ENCODE measurements at regions not wholly inside any gene's neighbourhood (a gene's known extent, or its start where the extent isn't known, plus 50 kb on each side); places are given as distances from the start of the nearest gene placed in this dataset.

DNA sequence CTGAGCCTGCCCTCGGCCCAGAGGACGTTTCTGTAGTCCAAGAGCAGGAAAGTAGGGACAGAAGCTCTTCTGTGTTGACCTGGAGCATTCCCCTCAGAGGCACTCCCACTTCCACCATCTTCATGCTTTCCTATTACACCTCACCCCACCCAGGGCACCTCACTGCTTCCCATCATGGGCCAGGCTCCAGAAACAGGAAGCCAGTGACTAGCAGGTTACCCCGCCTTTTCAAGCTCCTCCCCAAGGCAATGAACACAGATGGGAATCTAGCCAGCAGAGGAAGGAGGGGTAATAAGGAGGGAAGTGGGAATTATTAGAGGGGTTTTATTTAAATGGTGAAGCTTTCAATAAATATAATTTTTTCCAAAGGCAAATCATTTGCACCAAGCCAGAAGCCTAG lies 308.8 kb upstream of the MGAT5 start:
- Mint-ChIP-seq H3K36me3 (no peaks in the 10 kb centered on the region), H3K27ac (no peak overlapping the region), H3K4me1 (no peaks in the 10 kb centered on the region), H3K9me3 (no peaks in the 10 kb centered on the region), H3K4me3 (no peak overlapping the region), H3K27me3 (peaks cover 1 to 24% (median 12%) of the 10 kb centered on the region in 5 donors)
- ATAC-seq (no peak), DNase-seq (no peak)
- POLR2A ChIA-PET, result no interaction called here

DNA sequence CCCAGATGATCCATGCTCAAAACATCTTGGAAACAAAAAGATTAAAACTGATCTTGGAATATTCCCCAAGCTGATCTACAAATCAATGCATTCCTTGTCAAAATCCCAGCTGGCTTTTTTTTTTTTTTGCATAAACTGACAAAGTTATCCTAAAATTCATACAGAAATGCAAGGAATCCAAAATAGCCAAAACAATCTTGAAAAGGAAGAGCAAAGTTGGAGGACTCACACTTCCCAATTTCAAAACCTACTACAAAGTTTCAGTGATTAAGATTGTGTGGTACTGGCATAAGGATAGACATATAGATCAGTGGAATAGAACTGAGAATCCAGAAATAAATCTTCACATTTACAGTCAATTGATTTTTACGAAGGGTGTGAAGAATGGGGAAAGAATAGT lies 306.8 kb upstream of the MGAT5 start:
- peaks cover 0 to 6% (median 0%) of the 10 kb centered on the region in 4 donors for H3K4me1 Mint-ChIP-seq
- no peaks in the 10 kb centered on the region for H3K9me3 Mint-ChIP-seq
- peaks cover under 1 to 24% (median 10%) of the 10 kb centered on the region in 5 donors for H3K27me3 Mint-ChIP-seq
- H3K36me3 Mint-ChIP-seq, result no peaks in the 10 kb centered on the region
- no peak overlapping the region for H3K27ac Mint-ChIP-seq
- H3K4me3 Mint-ChIP-seq, result no peak overlapping the region
- DNase-seq (no peak), ATAC-seq (no peak)
- POLR2A ChIA-PET, result no interaction called here

DNA sequence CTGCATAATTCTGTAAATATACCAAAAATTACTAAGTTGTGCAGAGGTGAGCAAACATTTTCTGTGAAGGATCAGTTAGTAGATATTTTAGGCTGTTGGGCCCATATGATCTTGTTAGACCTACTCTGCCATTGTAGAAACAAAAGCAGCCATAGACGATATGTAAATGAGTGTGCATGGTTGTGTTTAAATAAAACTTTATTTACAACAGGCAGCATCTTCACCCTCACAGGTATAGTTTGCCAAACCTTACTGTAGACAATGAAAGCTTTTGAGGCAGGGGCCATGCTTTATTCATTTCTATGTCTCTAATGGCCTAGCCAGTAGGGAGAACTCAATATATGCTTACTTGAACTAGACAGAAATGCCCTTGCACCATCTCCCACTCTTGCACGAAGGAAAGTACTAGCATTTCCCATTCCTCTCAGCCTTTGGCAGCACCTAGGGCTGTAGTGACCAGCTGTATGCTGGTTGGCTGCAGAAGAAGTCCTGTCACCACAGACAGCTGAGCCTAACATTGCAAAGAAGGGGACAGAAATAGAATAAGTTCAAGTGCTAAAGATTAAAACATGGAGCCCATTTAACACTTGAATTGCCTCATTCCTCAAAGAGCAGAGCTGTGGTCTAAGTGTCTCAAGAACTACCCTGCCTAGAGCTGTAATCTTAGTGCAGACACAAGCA lies 305.1 kb upstream of the MGAT5 start:
- peaks cover 0 to 15% (median 0%) of the 10 kb centered on the region in 4 donors for H3K4me1 Mint-ChIP-seq

DNA sequence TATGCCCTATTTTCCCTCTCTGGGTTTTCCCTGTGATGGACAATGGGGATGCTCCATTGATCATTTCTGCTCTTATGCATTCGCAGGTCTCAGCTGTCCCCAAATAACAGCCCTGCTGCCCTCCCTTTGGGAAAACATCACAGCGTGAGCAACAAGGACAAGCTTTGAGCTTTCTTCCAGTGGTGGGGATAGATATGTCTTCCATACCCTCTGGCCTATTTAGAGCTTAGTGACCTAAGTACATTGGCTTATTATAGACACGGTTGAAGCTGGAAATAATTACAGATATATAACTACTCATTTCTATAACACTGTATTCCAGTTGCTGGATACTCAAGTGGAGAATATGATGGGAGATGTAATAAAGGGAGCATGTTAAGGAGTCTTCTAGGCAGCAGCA lies 304.3 kb upstream of the MGAT5 start:
- Mint-ChIP-seq H3K9me3 (no peaks in the 10 kb centered on the region), H3K27me3 (peaks cover under 1 to 9% (median 6%) of the 10 kb centered on the region in 5 donors), H3K4me1 (peaks cover 0 to 21% (median 0%) of the 10 kb centered on the region in 4 donors), H3K27ac (no peak overlapping the region), H3K4me3 (no peak overlapping the region), H3K36me3 (no peaks in the 10 kb centered on the region)
- POLR2A ChIA-PET, result no interaction called here
- no peak for ATAC-seq
- DNase-seq, result no peak

More for the DNA sequence above, 305.1 kb upstream of the MGAT5 start:
- DNase-seq (no peak), ATAC-seq (no peak)
- Mint-ChIP-seq H3K36me3 (no peaks in the 10 kb centered on the region), H3K4me3 (no peak overlapping the region), H3K27me3 (peaks cover 0 to 10% (median 9%) of the 10 kb centered on the region in 5 donors), H3K9me3 (no peaks in the 10 kb centered on the region), H3K27ac (no peak overlapping the region)
- POLR2A ChIA-PET, result no interaction called here

DNA sequence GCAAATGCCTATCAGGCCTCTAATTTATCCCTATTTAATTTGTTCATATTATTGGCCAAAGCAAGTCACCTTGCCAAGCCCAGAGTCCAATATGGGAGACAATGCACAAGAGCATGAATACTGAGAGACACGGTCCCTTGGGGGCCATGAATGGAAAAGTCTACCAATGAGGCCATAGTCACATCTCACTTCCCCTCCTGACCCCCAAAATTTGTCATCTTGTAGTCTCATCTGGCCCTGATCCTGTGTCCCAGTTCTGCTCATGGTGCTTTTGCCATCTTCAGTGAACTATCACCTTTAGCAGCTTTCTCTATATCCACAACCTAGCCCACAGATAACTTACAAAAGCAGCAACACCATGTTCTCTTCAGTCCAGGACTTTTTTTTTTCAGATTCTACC lies 302.7 kb upstream of the MGAT5 start:
- no peaks in the 10 kb centered on the region for H3K36me3 Mint-ChIP-seq
- DNase-seq (no peak), ATAC-seq (no peak)
- POLR2A ChIA-PET, result no interaction called here
- H3K27me3 Mint-ChIP-seq, result peaks cover 0 to 10% (median 7%) of the 10 kb centered on the region in 5 donors
- H3K4me3 Mint-ChIP-seq, result no peak overlapping the region
- no peak overlapping the region for H3K27ac Mint-ChIP-seq
- peaks cover 0 to 23% (median 0%) of the 10 kb centered on the region in 4 donors for H3K4me1 Mint-ChIP-seq
- no peaks in the 10 kb centered on the region for H3K9me3 Mint-ChIP-seq

DNA sequence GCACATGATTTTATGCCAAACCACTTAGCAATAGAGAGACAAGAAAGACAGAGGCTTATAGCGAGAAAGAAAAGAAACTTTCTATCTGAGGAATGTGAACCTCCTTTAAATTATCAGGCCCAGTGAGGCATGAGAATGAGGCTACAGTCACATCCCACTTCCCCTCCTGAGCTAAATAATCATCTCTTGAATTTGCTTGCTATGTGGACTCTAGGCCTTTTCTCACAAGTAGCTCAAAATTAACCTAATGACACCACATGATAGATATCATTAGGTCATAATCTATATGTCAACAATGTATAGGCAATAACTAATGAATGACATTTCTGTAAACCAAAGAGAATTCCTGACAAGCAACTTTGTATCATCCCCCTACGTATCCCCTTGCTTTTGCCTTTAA lies 301.5 kb upstream of the MGAT5 start:
- H3K36me3 Mint-ChIP-seq, result no peaks in the 10 kb centered on the region
- no peak overlapping the region for H3K27ac Mint-ChIP-seq
- POLR2A ChIA-PET, result no interaction called here
- H3K4me1 Mint-ChIP-seq, result peaks cover 0 to 23% (median 0%) of the 10 kb centered on the region in 4 donors
- no peak overlapping the region for H3K4me3 Mint-ChIP-seq
- ATAC-seq, result no peak
- peaks cover 9 to 22% (median 18%) of the 10 kb centered on the region in 5 donors for H3K27me3 Mint-ChIP-seq
- no peaks in the 10 kb centered on the region for H3K9me3 Mint-ChIP-seq
- no peak for DNase-seq

DNA sequence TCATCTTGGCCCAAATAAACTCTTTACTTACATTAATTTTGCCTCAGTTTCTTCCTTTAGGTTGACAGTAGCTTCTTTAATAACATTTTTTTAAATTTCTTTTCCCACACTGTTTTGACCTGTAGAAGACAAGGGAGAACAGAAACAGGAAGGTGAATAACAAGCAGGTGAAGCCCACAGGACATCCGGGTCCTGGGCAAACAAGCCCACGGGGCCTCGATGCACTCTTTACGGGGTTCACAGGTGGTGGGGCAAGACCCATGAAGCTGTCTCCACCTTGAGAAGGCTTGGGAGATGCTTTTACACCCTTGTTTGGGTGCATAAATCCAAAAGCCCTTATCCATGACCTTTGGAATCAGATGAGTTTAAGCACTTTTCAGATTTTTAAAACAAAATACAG lies 301.0 kb upstream of the MGAT5 start:
- POLR2A ChIA-PET, result no interaction called here
- Mint-ChIP-seq H3K9me3 (no peaks in the 10 kb centered on the region), H3K4me3 (no peak overlapping the region), H3K4me1 (peaks cover 0 to 23% (median 0%) of the 10 kb centered on the region in 4 donors), H3K27ac (no peak overlapping the region), H3K36me3 (no peaks in the 10 kb centered on the region), H3K27me3 (peaks cover 9 to 24% (median 18%) of the 10 kb centered on the region in 5 donors)
- ATAC-seq, result no peak
- no peak for DNase-seq

DNA sequence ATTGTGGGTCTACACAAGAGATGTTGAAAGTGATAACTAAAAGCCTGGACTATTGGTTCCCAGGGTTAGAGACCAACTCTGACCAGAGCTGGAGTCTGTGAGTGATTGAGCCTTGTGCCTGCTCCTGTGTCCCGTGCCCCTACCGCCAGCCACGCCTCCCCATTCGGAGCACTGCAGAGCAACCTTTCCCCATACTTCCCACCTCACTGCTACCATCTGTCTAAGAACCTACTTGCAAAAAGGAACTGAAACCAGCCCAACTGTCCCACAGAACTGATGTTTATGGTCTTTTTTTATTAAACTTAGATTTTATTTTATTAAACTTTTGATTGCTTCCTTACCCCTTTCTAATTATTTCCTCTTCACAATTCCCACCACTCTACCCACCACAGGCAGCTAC lies 300.3 kb upstream of the MGAT5 start:
- POLR2A ChIA-PET, result no interaction called here
- Mint-ChIP-seq H3K4me3 (no peak overlapping the region), H3K36me3 (no peaks in the 10 kb centered on the region), H3K9me3 (no peaks in the 10 kb centered on the region), H3K27ac (no peak overlapping the region), H3K4me1 (peaks cover 0 to 23% (median 0%) of the 10 kb centered on the region in 4 donors), H3K27me3 (peaks cover 9 to 24% (median 22%) of the 10 kb centered on the region in 5 donors)
- no peak for ATAC-seq
- no peak for DNase-seq

DNA sequence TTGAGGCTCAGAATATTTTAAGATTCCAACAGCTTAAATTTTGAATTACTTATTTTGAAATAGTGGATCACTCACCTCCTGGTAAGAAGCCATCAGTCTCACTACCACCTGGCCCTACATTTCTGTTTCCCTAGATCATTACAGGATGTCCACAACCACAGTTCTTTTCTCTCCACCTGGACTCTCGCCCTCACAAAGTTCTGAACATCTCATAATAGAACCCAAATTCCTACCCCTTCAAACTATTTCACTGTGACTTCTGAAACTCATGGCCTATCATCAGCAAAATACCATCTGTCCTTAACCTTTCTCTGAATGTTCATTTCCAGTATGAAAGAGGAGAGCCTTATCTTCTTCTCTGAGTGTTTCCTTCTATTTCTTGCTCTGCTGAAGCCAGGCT lies 299.2 kb upstream of the MGAT5 start:
- DNase-seq (no peak), ATAC-seq (no peak)
- H3K27ac Mint-ChIP-seq, result peak overlapping the region in 1 of 10 donors; percentile 75
- POLR2A ChIA-PET, result no interaction called here
- no peaks in the 10 kb centered on the region for H3K36me3 Mint-ChIP-seq
- peaks cover 11 to 28% (median 22%) of the 10 kb centered on the region in 5 donors for H3K27me3 Mint-ChIP-seq
- no peak overlapping the region for H3K4me3 Mint-ChIP-seq
- peaks cover 0 to 23% (median 0%) of the 10 kb centered on the region in 4 donors for H3K4me1 Mint-ChIP-seq
- H3K9me3 Mint-ChIP-seq, result no peaks in the 10 kb centered on the region

DNA sequence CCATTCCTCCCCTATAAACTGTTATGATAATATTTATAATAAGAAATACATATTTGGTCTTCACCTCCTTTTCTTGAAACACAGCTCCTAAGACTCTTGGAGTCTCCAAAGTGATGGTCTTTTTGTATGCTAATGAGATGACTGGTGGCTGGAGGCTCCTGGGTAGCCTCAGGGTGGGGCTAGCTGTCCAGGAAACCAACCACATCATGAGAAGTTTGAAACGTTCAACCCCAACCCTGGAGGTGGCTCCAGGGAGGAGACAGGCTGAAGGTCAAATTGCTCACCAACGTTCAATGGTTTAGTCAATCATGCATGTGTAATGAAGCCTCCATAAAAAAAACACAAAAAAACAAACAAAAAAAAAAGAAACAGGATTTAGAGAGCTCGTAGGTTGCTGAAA lies 298.7 kb upstream of the MGAT5 start:
- H3K27ac Mint-ChIP-seq, result no peak overlapping the region
- POLR2A ChIA-PET, result no interaction called here
- ATAC-seq (no peak), DNase-seq (no peak)
- H3K36me3 Mint-ChIP-seq, result no peaks in the 10 kb centered on the region
- no peak overlapping the region for H3K4me3 Mint-ChIP-seq
- peaks cover 0 to 23% (median 0%) of the 10 kb centered on the region in 4 donors for H3K4me1 Mint-ChIP-seq
- peaks cover 11 to 28% (median 22%) of the 10 kb centered on the region in 5 donors for H3K27me3 Mint-ChIP-seq
- no peaks in the 10 kb centered on the region for H3K9me3 Mint-ChIP-seq

DNA sequence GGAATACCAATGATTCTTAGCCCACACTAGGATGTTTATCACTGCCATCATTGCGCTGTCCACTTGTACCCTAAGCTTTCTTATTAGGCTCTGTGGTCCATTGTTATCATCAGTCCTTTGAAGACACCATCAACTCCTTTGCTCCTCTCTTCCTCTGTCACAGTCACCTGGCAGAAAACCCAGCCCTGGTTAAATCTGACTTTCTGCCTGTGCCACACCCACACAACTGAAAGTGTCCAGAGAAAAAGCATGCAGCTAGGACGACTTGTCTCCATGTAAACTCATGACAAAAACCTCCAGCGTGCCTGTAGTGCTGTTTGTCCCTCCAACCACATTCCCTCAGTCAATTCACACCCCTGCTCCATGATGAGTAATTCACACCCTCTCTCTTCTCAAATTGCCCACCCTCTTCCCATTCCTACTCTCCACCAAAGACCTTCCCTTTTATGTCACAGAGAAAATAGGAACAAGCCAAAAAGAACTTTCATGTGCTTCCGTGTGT lies 297.4 kb upstream of the MGAT5 start:
- Mint-ChIP-seq H3K4me3 (no peak overlapping the region), H3K27me3 (peaks cover 11 to 28% (median 22%) of the 10 kb centered on the region in 5 donors), H3K36me3 (no peaks in the 10 kb centered on the region), H3K4me1 (peaks cover 0 to 19% (median 0%) of the 10 kb centered on the region in 4 donors), H3K27ac (no peak overlapping the region), H3K9me3 (no peaks in the 10 kb centered on the region)
- ATAC-seq, result no peak
- no peak for DNase-seq
- POLR2A ChIA-PET, result no interaction called here

DNA sequence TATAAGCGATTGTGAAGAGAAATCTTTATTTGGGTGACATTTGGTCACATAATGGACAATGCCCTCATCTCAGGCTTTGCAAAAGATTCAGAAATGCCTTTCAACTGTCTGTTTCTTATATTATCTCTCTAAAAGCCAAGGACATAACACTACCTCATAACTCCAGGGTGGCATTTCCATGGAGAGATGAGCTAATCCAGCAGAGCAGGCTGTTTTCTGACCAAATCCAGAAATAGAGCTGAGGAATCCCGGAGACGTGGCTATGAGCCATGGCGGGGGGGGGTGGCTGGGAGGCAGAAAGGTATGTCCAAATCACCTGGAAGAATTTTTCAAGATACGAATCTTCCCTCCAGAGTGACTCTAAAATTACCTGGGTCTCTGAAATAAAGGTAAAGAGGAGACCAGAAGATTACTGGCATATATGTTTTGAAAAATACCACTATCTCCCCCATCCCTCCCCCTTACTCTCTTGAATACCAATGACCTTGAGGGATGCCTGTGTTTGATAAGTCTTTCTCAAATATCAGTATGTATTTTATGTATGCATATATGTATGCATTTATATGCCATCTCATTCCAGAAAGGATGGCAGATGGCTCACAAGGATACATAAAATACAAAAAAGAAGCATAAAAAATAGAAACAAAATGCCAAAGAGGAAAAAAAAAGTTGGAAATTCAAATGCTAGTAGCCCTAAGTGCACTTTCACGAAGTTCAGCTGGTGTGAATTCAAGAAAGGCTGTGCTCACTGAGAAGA lies 296.0 kb upstream of the MGAT5 start:
- Mint-ChIP-seq H3K9me3 (no peaks in the 10 kb centered on the region), H3K4me3 (no peak overlapping the region), H3K27ac (no peak overlapping the region), H3K27me3 (peaks cover 14 to 32% (median 24%) of the 10 kb centered on the region in 5 donors), H3K36me3 (no peaks in the 10 kb centered on the region), H3K4me1 (peaks cover 0 to 11% (median 0%) of the 10 kb centered on the region in 4 donors)
- no peak for DNase-seq
- POLR2A ChIA-PET, result no interaction called here
- no peak for ATAC-seq

DNA sequence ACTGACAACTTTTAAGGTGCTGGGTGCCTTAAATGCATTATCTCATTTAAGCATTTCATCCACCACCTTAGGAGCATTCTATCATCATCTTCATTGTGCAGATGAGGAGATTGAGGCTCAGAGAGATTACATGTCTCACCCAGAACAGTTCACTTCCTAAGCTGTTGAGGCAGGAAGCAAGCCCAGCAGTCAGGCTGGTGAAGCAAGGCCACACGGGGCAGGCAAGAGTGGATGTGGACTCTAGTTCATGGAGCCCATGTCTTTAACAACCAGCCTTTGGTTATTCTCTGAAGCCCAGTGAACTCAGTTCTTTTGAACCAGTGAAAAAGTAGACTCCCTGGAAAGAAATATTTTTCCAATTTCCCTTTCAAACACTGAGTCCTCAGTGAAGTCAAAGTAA lies 294.8 kb upstream of the MGAT5 start:
- no peaks in the 10 kb centered on the region for H3K9me3 Mint-ChIP-seq
- H3K27ac Mint-ChIP-seq, result no peak overlapping the region
- H3K36me3 Mint-ChIP-seq, result no peaks in the 10 kb centered on the region
- H3K27me3 Mint-ChIP-seq, result peaks cover 17 to 39% (median 21%) of the 10 kb centered on the region in 5 donors
- no peak overlapping the region for H3K4me3 Mint-ChIP-seq
- POLR2A ChIA-PET, result no interaction called here
- ATAC-seq, result no peak
- DNase-seq, result no peak
- H3K4me1 Mint-ChIP-seq, result peaks cover 0 to 5% (median 0%) of the 10 kb centered on the region in 4 donors
